B cell (primary cell): ENCODE measurements at regions not wholly inside any gene's neighbourhood (a gene's known extent, or its start where the extent isn't known, plus 50 kb on each side); places are given as distances from the start of the nearest gene placed in this dataset.

ENCODE experiments used
- CTCF ChIP-seq: fragments of 200-600 bp; IDR thresholded peaks from one replicate; pipeline ENCODE4 v1.8.0; 2022; ENCODE audit warnings: antibody characterized with exemption, mild to moderate bottlenecking
- EZH2 ChIP-seq: IDR thresholded peaks from 2 replicates; pipeline ENCODE4 v1.6.1; 2012; ENCODE audit warnings: borderline replicate concordance, low read depth, mild to moderate bottlenecking, moderate library complexity, low read length; ENCODE audit not compliant: insufficient read depth, poor library complexity, severe bottlenecking

- TF ChIP-seq CTCF (no peak), EZH2 (no peak)
Observed at GRCh38 chr9:24776226-24776625, 230.5 kb upstream of the IZUMO3 start.
